ENCODE measurements at regions not wholly inside any gene's neighbourhood (a gene's known extent, or its start where the extent isn't known, plus 50 kb on each side); places are given as distances from the start of the nearest gene placed in this dataset.

DNA sequence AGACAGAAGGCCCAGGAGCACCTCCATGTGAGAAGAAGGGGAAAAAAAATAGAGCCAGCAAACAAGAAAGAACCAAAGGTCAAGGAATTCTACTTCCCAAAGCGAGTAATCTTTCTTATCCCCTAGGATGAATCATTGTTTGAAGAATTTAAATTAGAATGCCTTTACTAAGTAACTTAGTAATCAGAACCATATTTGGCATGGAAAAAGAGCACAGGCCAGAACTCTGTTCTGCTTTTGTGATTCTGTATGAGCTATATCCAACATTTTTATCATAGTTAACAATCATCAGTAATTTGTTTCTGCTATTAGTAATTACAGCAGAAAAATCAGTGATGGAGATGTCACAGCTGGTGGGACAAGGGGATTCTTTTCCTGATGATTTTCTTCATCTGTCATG lies 228.8 kb upstream of the FAM83B start:
- Mint-ChIP-seq H3K9me3 (peaks cover 5% of the 10 kb centered on the region; the same call in 1 of the 2 replicates), H3K27ac (no peak overlapping the region; the same call in 1 of the 2 replicates), H3K4me1 (ENCODE audit: low read depth) (peaks cover 20% of the 10 kb centered on the region), H3K36me3 (ENCODE audit: low read depth) (no peaks in the 10 kb centered on the region), H3K4me3 (no peak overlapping the region), H3K27me3 (ENCODE audit: insufficient read depth) (no peaks in the 10 kb centered on the region; the same call in 1 of the 2 replicates)
- peak; percentile 74 for DNase-seq
- TF ChIP-seq, protein P1, sequence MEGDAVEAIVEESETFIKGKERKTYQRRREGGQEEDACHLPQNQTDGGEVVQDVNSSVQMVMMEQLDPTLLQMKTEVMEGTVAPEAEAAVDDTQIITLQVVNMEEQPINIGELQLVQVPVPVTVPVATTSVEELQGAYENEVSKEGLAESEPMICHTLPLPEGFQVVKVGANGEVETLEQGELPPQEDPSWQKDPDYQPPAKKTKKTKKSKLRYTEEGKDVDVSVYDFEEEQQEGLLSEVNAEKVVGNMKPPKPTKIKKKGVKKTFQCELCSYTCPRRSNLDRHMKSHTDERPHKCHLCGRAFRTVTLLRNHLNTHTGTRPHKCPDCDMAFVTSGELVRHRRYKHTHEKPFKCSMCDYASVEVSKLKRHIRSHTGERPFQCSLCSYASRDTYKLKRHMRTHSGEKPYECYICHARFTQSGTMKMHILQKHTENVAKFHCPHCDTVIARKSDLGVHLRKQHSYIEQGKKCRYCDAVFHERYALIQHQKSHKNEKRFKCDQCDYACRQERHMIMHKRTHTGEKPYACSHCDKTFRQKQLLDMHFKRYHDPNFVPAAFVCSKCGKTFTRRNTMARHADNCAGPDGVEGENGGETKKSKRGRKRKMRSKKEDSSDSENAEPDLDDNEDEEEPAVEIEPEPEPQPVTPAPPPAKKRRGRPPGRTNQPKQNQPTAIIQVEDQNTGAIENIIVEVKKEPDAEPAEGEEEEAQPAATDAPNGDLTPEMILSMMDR (IDR thresholded peaks at IDR 0.05) = no peak

DNA sequence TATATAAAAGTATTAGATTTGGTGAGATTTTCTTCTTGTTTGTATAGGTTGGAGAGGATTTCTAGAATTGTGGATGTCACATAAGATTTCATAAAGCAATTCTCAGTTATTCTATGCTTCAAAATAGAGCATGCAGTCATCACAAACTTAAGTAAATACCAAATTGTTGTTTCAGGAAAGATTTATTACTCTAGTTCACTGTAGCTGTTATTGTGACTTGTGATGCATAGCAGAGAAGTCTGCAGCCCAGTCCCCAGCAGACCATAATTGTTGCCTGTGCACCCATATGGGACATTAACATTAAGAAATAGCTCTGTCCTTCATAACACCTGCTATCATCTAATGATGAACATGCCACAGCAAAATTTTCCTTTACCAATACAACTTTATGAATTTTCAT lies 228.0 kb upstream of the FAM83B start:
- TF ChIP-seq, protein P1 (IDR thresholded peaks at IDR 0.05) = no peak
- Mint-ChIP-seq H3K27ac (no peak overlapping the region), H3K4me1 (ENCODE audit: low read depth) (peaks cover 20% of the 10 kb centered on the region), H3K27me3 (ENCODE audit: insufficient read depth) (no peaks in the 10 kb centered on the region; the same call in 1 of the 2 replicates), H3K9me3 (peaks cover 5% of the 10 kb centered on the region; the same call in 1 of the 2 replicates), H3K36me3 (ENCODE audit: low read depth) (no peaks in the 10 kb centered on the region), H3K4me3 (peak overlapping the region; percentile 3; the same call in 1 of the 2 replicates)
- DNase-seq = no peak

DNA sequence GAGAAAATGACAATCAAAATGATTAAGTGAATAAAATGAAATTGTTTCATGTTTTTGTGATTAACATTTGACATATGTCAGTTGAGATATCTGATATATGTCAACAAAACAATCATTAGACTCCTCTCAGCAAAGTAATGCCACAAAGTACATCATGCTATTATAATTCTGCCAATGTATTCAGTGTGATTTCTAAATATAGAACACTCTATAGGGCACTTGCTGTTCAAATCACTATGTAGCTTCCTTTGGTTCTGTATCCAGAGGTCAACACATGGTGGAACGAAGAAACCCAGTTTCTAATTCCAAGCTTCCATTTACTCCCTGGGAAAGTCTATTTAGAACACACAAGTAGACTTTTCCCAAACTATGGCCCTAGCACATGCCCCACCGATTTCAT lies 227.5 kb upstream of the FAM83B start:
- Mint-ChIP-seq H3K4me3 (no peak overlapping the region), H3K4me1 (ENCODE audit: low read depth) (peaks cover 20% of the 10 kb centered on the region), H3K36me3 (ENCODE audit: low read depth) (no peaks in the 10 kb centered on the region), H3K9me3 (peaks cover 5% of the 10 kb centered on the region; the same call in 1 of the 2 replicates), H3K27ac (no peak overlapping the region), H3K27me3 (ENCODE audit: insufficient read depth) (no peaks in the 10 kb centered on the region; the same call in 1 of the 2 replicates)
- TF ChIP-seq, protein P1 (IDR thresholded peaks at IDR 0.05) = no peak
- no peak for DNase-seq

DNA sequence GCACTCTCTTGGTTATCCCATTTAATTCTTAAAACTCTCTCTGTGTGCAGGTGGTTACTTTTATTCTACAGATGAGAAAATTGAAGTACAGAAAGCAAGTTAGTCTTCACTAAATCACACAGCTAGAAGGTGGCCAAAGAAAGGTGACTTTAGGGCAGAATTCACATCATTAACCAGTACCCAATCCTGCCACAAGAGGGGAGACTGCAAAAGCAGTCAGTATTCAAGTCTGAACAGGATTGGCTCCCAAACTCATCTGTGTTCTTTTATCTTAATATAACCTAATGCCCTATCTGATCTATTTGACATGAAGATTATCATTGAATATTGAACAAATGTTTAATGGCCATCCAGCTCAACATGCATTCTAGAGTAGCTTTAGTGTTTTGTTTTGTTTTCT lies 225.3 kb upstream of the FAM83B start:
- Mint-ChIP-seq H3K4me1 (ENCODE audit: low read depth) (peaks cover 26% of the 10 kb centered on the region), H3K27ac (no peak overlapping the region), H3K36me3 (ENCODE audit: low read depth) (no peaks in the 10 kb centered on the region), H3K27me3 (ENCODE audit: insufficient read depth) (peaks cover 1% of the 10 kb centered on the region; the same call in 1 of the 2 replicates), H3K4me3 (no peak overlapping the region), H3K9me3 (peaks cover 5% of the 10 kb centered on the region; the same call in 1 of the 2 replicates)
- TF ChIP-seq, protein P1 (IDR thresholded peaks at IDR 0.05) = no peak
- DNase-seq = no peak

DNA sequence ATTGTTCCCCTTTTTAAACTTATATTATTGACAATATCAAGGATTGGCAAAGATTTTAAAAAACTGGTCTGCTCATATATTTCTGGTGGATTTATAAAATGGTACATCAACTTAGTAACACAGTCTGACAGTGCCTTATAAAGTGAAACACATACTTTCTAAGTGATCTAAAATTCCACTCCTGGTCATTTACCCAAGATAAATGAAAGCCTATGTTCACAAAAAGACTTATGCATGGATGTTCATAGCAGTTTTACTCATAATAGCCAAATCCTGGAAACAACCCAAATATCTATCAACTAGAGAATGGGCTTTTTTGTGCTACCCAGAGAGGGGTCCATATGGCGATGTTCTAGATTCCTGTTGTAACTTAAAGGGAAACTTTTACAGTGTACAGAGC lies 222.4 kb upstream of the FAM83B start:
- Mint-ChIP-seq H3K9me3 (peaks cover 5% of the 10 kb centered on the region; the same call in 1 of the 2 replicates), H3K4me3 (no peak overlapping the region; the same call in 1 of the 2 replicates), H3K36me3 (ENCODE audit: low read depth) (no peaks in the 10 kb centered on the region), H3K27ac (no peak overlapping the region), H3K4me1 (ENCODE audit: low read depth) (peaks cover 12% of the 10 kb centered on the region), H3K27me3 (ENCODE audit: insufficient read depth) (peaks cover 1% of the 10 kb centered on the region; the same call in 1 of the 2 replicates)
- no peak for DNase-seq
- TF ChIP-seq, protein P1 (IDR thresholded peaks at IDR 0.05) = no peak
